H9 (cell line): ENCODE measurements at regions not wholly inside any gene's neighbourhood (a gene's known extent, or its start where the extent isn't known, plus 50 kb on each side); places are given as distances from the start of the nearest gene placed in this dataset.

Source experiments
- DNase-seq: peaks from one replicate; pipeline ENCODE4 v3.0.0-alpha.2; 2017
- H2AFZ ChIP-seq: one replicate; pipeline ENCODE4 v1.6.1; 2013; ENCODE audit warnings: mild to moderate bottlenecking, low read length, control low read depth, moderate library complexity
- H2AK5ac ChIP-seq: 2 replicates; pipeline ENCODE4 v1.6.1; 2013; ENCODE audit warnings: low read length, control low read depth, mixed read lengths; ENCODE audit not compliant: insufficient read length
- H2BK120ac ChIP-seq: one replicate; pipeline ENCODE4 v1.6.1; 2013; ENCODE audit warnings: low read depth, mild to moderate bottlenecking, low read length, control low read depth, inconsistent platforms; ENCODE audit not compliant: poor library complexity, severe bottlenecking
- H2BK12ac ChIP-seq: 2 replicates; pipeline ENCODE4 v1.6.1; 2013; ENCODE audit warnings: low read length, control low read depth, mixed read lengths, low read depth; ENCODE audit not compliant: insufficient read length
- H2BK15ac ChIP-seq: 2 replicates; pipeline ENCODE4 v1.6.1; 2013; ENCODE audit warnings: low read depth, low read length, control low read depth
- H2BK20ac ChIP-seq: one replicate; pipeline ENCODE4 v1.6.1; 2013; ENCODE audit warnings: low read depth, mild to moderate bottlenecking, low read length, control low read depth, inconsistent platforms; ENCODE audit not compliant: poor library complexity, severe bottlenecking
- H2BK5ac ChIP-seq: 2 replicates; pipeline ENCODE4 v1.6.1; 2013; ENCODE audit warnings: low read length, control low read depth, mixed read lengths; ENCODE audit not compliant: insufficient read length
- H3K14ac ChIP-seq: 2 replicates; pipeline ENCODE4 v1.6.1; 2013; ENCODE audit warnings: low read length, control low read depth; ENCODE audit not compliant: insufficient read depth
- H3K18ac ChIP-seq: 2 replicates; pipeline ENCODE4 v1.6.1; 2013; ENCODE audit warnings: low read depth, mild to moderate bottlenecking, mixed read lengths, low read length, control low read depth; ENCODE audit not compliant: insufficient read length
- H3K23ac ChIP-seq: 2 replicates; pipeline ENCODE4 v1.6.1; 2013; ENCODE audit warnings: low read length, control low read depth, mixed read lengths, low read depth; ENCODE audit not compliant: insufficient read length
- H3K23me2 ChIP-seq: 2 replicates; pipeline ENCODE4 v1.6.1; 2013; ENCODE audit warnings: low read depth, mild to moderate bottlenecking, mixed read lengths, low read length, control low read depth; ENCODE audit not compliant: insufficient read length, poor library complexity, severe bottlenecking
- H3K27ac ChIP-seq: 2 replicates; pipeline ENCODE4 v1.5.1; 2013; ENCODE audit warnings: low read length, control low read depth, mixed read lengths, low read depth; ENCODE audit not compliant: insufficient read length
- H3K27me3 ChIP-seq: 2 replicates; pipeline ENCODE4 v1.6.1; 2013; ENCODE audit warnings: low read length, control low read depth, inconsistent platforms; ENCODE audit not compliant: insufficient read depth
- H3K4ac ChIP-seq: 2 replicates; pipeline ENCODE4 v1.6.1; 2013; ENCODE audit warnings: low read depth, mild to moderate bottlenecking, control low read depth, inconsistent platforms, low read length, moderate library complexity
- H3K4me1 ChIP-seq: 2 replicates; pipeline ENCODE4 v1.6.1; 2013; ENCODE audit warnings: low read length, control low read depth, inconsistent platforms; ENCODE audit not compliant: insufficient read depth
- H3K4me2 ChIP-seq: 2 replicates; pipeline ENCODE4 v1.6.1; 2013; ENCODE audit warnings: low read length, control low read depth, mixed read lengths; ENCODE audit not compliant: insufficient read length, insufficient read depth
- H3K56ac ChIP-seq: 2 replicates; pipeline ENCODE4 v1.6.1; 2013; ENCODE audit warnings: low read depth, mild to moderate bottlenecking, mixed read lengths, low read length, control low read depth; ENCODE audit not compliant: insufficient read length
- H3K79me1 ChIP-seq: 2 replicates; pipeline ENCODE4 v1.6.1; 2013; ENCODE audit warnings: low read depth, mild to moderate bottlenecking, moderate library complexity, low read length, control low read depth, inconsistent platforms; ENCODE audit not compliant: insufficient read depth, poor library complexity, severe bottlenecking
- H3K79me2 ChIP-seq: 2 replicates; pipeline ENCODE4 v1.6.1; 2013; ENCODE audit warnings: low read length, control low read depth, inconsistent platforms; ENCODE audit not compliant: insufficient read depth
- H3K9ac ChIP-seq: 2 replicates; pipeline ENCODE4 v1.6.1; 2013; ENCODE audit warnings: low read length, control low read depth, mixed read lengths; ENCODE audit not compliant: insufficient read length; ENCODE audit errors: extremely low read depth
- H3K9me3 ChIP-seq: one replicate; pipeline ENCODE4 v1.6.1; 2013; ENCODE audit warnings: low read depth, low read length, inconsistent platforms; ENCODE audit not compliant: control insufficient read depth
- H3T11ph ChIP-seq: one replicate; pipeline ENCODE4 v1.6.1; 2013; ENCODE audit warnings: mild to moderate bottlenecking, low read length, control low read depth, inconsistent platforms
- H4K20me1 ChIP-seq: one replicate; pipeline ENCODE4 v1.6.1; 2013; ENCODE audit not compliant: control insufficient read depth, insufficient read length, insufficient read depth
- H4K5ac ChIP-seq: 2 replicates; pipeline ENCODE4 v1.6.1; 2013; ENCODE audit warnings: low read depth, mild to moderate bottlenecking, mixed read lengths, low read length, control low read depth; ENCODE audit not compliant: insufficient read length
- H4K8ac ChIP-seq: replicated peaks from 2 replicates; pipeline ENCODE4 v1.6.1; 2013; ENCODE audit warnings: low read length, control low read depth, mixed read lengths, low read depth; ENCODE audit not compliant: insufficient read length
- H4K91ac ChIP-seq: 2 replicates; pipeline ENCODE4 v1.6.1; 2013; ENCODE audit warnings: low read depth, mild to moderate bottlenecking, moderate library complexity, mixed read lengths, low read length, control low read depth; ENCODE audit not compliant: insufficient read length
- H3K27ac Mint-ChIP-seq, 3 experiments: 2 replicates in 2 of 3; 3 replicates in 1 of 3; pipeline ENCODE4 v1.8.0; 2020 to 2021; ENCODE audit warnings: mixed read lengths in 3 of 3, mild to moderate bottlenecking in 1 of 3, moderate library complexity in 1 of 3
- H3K27me3 Mint-ChIP-seq: 2 replicates; pipeline ENCODE4 v1.8.0; 2021; ENCODE audit warnings: low read depth, mild to moderate bottlenecking, moderate library complexity, mixed read lengths
- H3K36me3 Mint-ChIP-seq, 3 experiments: 2 replicates in 2 of 3; 3 replicates in 1 of 3; pipeline ENCODE4 v1.8.0; 2020 to 2021; ENCODE audit warnings: low read depth in 3 of 3, mixed read lengths in 3 of 3; ENCODE audit not compliant: insufficient read depth in 1 of 3
- H3K4me1 Mint-ChIP-seq, 2 experiments: 2 replicates each; pipeline ENCODE4 v1.8.0; 2020; ENCODE audit warnings: mixed read lengths in 2 of 2
- H3K4me3 Mint-ChIP-seq, 2 experiments: 2 replicates in 1 of 2; 3 replicates in 1 of 2; pipeline ENCODE4 v1.8.0; 2020 to 2021; ENCODE audit warnings: mild to moderate bottlenecking in 2 of 2, mixed read lengths in 2 of 2, moderate library complexity in 1 of 2
- H3K9me3 Mint-ChIP-seq, 2 experiments: 2 replicates in 1 of 2; 3 replicates in 1 of 2; pipeline ENCODE4 v1.8.0; 2020; ENCODE audit warnings: mild to moderate bottlenecking in 2 of 2, mixed read lengths in 2 of 2, moderate library complexity in 1 of 2
- WGBS: extraction: QIAGEN DNeasy Blood & Tissue Kit; methylation state at CpG from one replicate; pipeline ENCODE4 v1.1.7; 2013; ENCODE audit warnings: missing lambda C conversion rate, low lambda C conversion rate, mixed read lengths; ENCODE audit not compliant: insufficient read length; ENCODE audit errors: extremely low coverage; 5-methylcytosine and 5-hydroxymethylcytosine counted together
- TF ChIP-seq, protein P1 (sequence below): fragments of 200-600 bp; sonication (generic); conservative IDR thresholded peaks from 3 replicates; pipeline ENCODE4 v1.8.0; 2021; ENCODE audit warnings: antibody characterized with exemption, mild to moderate bottlenecking

- Histone ChIP-seq H3K23ac (no peak overlapping the region), H3K4me1 (no peaks in the 10 kb centered on the region), H2BK15ac (no peak overlapping the region), H2BK12ac (no peak overlapping the region), H2BK120ac (no peak overlapping the region), H3K27me3 (no peaks in the 10 kb centered on the region), H2AFZ (no peak overlapping the region), H3T11ph (no peak overlapping the region), H2BK20ac (no peak overlapping the region), H2BK5ac (no peak overlapping the region), H3K9ac (no peak overlapping the region), H3K23me2 (no peaks in the 10 kb centered on the region), H2AK5ac (no peak overlapping the region), H3K4ac (no peak overlapping the region), H3K27ac (no peak overlapping the region), H4K5ac (no peak overlapping the region), H4K20me1 (no peaks in the 10 kb centered on the region), H4K8ac (no peak overlapping the region), H3K9me3 (no peaks in the 10 kb centered on the region), H3K14ac (no peak overlapping the region), H3K4me2 (no peak overlapping the region), H3K18ac (no peak overlapping the region), H3K79me2 (no peaks in the 10 kb centered on the region), H4K91ac (no peak overlapping the region), H3K56ac (no peak overlapping the region), H3K79me1 (no peaks in the 10 kb centered on the region)
- DNase-seq, result no peak
- peaks cover 6 to 11% of the 10 kb centered on the region in 2 experiments; a peak in 2 of 5 replicates for H3K9me3 Mint-ChIP-seq
- H3K4me1 Mint-ChIP-seq, result peaks cover 2 to 8% of the 10 kb centered on the region in 2 experiments; a peak in 2 of 4 replicates
- peaks cover 0 to 15% (median under 1%) of the 10 kb centered on the region in 3 experiments; a peak in 3 of 7 replicates for H3K36me3 Mint-ChIP-seq
- H3K27me3 Mint-ChIP-seq, result peaks cover 7% of the 10 kb centered on the region
- no peak overlapping the region for H3K4me3 Mint-ChIP-seq
- TF ChIP-seq, protein P1, sequence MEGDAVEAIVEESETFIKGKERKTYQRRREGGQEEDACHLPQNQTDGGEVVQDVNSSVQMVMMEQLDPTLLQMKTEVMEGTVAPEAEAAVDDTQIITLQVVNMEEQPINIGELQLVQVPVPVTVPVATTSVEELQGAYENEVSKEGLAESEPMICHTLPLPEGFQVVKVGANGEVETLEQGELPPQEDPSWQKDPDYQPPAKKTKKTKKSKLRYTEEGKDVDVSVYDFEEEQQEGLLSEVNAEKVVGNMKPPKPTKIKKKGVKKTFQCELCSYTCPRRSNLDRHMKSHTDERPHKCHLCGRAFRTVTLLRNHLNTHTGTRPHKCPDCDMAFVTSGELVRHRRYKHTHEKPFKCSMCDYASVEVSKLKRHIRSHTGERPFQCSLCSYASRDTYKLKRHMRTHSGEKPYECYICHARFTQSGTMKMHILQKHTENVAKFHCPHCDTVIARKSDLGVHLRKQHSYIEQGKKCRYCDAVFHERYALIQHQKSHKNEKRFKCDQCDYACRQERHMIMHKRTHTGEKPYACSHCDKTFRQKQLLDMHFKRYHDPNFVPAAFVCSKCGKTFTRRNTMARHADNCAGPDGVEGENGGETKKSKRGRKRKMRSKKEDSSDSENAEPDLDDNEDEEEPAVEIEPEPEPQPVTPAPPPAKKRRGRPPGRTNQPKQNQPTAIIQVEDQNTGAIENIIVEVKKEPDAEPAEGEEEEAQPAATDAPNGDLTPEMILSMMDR, result no peak
- no CpG with 5 or more reads among the region's 2 CpGs for WGBS
- no peak overlapping the region for H3K27ac Mint-ChIP-seq
These were observed 87.7 kb downstream of the TMPRSS5 start for GRCh38 chr11:113618360-113618759.
